ENCODE measurements at regions not wholly inside any gene's neighbourhood (a gene's known extent, or its start where the extent isn't known, plus 50 kb on each side); places are given as distances from the start of the nearest gene placed in this dataset.

GRCh38 chr4:38368613-38369012 lies 295.4 kb upstream of the KLF3 start:
- TF ChIP-seq POLR2A (IDR thresholded peaks at IDR 0.05) (no peak), POLR2AphosphoS5 (IDR thresholded peaks at IDR 0.05) (no peak)
- TF ChIP-seq, protein P1, sequence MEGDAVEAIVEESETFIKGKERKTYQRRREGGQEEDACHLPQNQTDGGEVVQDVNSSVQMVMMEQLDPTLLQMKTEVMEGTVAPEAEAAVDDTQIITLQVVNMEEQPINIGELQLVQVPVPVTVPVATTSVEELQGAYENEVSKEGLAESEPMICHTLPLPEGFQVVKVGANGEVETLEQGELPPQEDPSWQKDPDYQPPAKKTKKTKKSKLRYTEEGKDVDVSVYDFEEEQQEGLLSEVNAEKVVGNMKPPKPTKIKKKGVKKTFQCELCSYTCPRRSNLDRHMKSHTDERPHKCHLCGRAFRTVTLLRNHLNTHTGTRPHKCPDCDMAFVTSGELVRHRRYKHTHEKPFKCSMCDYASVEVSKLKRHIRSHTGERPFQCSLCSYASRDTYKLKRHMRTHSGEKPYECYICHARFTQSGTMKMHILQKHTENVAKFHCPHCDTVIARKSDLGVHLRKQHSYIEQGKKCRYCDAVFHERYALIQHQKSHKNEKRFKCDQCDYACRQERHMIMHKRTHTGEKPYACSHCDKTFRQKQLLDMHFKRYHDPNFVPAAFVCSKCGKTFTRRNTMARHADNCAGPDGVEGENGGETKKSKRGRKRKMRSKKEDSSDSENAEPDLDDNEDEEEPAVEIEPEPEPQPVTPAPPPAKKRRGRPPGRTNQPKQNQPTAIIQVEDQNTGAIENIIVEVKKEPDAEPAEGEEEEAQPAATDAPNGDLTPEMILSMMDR (IDR thresholded peaks at IDR 0.05): no peak

Measured in gastroesophageal sphincter (tissue), 3 donors.